ENCODE measurements at regions not wholly inside any gene's neighbourhood (a gene's known extent, or its start where the extent isn't known, plus 50 kb on each side); places are given as distances from the start of the nearest gene placed in this dataset.
"Not testable (repeated sequence)": the region's sequence is repeated elsewhere in the genome, so short reads cannot be mapped to it uniquely, and the experiment has no call there.

DNA sequence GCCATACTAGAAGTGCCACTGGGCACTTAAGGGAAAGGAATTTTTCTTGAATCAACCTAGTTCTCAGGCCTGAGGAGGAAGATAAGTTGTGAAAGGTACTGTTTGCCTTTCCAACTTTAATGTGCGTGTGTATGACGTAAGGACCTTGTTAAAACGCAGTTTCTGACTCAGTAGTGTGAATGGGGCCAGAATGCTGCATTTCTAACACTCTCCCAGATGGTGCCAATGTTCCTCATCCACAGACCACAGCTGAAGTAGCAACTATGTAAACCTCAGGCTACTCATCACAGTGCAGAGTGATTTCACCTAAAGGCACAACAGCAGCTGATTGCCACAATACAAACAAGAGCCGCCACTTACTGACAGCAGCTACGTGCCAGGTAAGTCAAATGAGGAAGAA lies 103.6 kb downstream of the OTOL1 start:
- DNase-seq (ENCODE audit: low read depth in 2 of 2): no peak

DNA sequence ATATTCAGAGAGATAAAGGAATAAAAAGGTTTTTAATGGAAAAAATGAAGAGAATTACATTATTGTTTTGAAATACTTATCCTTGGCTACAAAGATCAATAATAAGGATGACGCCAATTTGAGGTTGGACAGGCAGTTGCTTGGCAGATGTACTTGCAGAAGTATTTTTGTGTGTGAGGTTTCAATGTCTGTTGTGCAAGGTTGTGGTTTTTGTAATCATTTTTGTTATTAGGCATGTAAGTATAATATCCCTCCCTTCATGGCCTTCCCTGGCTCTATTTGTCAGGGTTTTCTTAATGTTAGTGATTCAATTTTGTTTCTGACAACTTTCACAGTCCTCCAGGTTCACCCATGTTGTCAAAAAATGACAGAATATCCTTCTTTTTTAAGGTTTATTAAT lies 105.9 kb downstream of the OTOL1 start:
- no peak for DNase-seq (ENCODE audit: low read depth in 2 of 2)

DNA sequence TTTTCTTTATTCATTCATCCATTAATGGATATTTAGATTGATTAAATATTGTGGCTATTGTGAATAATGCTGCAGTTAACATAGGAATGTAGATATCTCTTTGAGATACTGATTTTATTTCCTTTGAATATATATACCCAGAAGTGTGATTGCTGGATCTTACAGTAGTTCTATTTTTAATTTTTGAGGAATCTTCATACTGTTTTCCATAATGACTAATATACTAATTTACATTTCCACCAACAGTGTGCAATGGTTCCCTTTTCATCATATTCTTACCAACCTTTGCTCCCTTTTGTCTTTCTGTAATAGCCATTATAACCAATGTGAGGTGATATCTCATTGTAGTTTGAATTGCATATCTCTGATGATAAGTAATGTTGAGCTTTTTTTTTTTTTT lies 106.3 kb downstream of the OTOL1 start:
- no peak for DNase-seq (ENCODE audit: low read depth in 2 of 2)

DNA sequence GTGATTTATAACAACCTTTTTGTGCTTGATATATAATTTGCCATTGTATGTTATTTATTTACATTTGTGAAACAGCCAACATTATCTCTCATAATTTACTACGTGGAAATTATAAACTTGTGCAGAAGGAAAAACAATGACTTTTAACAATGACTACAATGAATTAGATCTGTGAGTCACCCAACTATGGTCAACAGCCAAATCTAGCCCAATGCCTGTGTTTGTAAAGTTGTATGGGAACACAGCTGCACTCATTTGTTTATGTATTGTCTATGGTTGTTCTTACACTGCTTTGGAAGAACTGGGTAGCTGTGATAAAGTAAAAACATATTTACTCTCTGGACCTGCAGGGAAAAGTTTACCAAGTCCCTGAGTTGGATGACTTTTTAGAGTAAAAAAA lies 110.4 kb downstream of the OTOL1 start:
- DNase-seq (ENCODE audit: low read depth in 2 of 2): no peak

DNA sequence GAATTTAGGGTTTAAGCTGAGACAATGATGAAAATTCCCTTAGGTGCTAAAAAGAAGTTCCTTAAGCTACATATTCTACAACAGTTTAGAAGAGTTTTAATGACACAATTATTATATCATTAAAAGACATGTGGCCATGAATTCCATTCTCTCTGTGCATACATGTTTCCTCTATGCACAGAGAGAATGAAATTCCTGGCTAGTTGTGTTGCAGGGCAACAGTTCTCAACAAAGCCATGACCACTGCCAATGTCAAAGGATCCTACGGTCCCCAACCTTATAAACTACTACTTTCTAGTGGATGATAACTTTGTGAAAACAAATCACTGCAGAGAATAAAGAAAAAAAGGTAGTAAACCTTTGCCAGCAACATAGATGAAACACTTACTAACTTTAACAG lies 122.7 kb downstream of the OTOL1 start:
- no peak for DNase-seq (ENCODE audit: low read depth in 2 of 2)

DNA sequence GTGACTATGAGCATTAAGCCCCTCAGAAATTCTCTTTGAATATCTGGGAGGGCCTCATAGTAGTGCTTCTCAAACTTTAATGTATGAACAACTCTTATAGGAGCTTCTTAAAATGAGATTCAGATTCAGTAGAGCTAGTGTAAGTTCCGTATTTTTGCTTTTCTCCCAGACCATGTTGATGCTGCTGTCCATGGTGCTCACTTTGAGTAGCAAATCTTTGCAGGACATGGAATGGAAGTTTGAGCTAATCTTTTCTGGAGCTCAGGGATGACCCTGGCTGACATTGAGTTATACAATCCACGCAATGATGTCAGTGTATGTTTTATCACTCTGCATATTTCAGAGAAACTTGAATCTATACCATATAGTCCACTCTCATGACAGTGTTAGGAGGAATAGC lies 134.2 kb downstream of the OTOL1 start:
- DNase-seq (ENCODE audit: low read depth in 2 of 2): no peak

DNA sequence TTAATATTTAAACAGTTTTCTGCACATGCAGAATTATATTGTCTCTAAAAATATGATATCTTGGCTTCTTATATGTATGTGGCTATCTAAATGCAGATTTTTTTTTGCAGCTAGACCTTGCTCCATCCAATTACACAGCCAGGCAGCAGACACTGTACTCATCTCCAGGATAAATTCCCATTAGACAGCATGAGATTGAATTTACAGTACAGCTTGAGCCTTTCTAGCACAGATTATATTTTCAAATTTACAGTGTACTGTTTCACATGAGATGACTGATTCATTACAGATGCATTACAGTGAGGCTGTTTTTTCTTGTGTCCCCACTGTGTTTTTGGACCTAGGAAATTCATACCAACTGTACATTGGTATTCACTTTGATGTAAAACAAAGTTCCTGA lies 134.9 kb downstream of the OTOL1 start:
- no peak for DNase-seq (ENCODE audit: low read depth in 2 of 2)

DNA sequence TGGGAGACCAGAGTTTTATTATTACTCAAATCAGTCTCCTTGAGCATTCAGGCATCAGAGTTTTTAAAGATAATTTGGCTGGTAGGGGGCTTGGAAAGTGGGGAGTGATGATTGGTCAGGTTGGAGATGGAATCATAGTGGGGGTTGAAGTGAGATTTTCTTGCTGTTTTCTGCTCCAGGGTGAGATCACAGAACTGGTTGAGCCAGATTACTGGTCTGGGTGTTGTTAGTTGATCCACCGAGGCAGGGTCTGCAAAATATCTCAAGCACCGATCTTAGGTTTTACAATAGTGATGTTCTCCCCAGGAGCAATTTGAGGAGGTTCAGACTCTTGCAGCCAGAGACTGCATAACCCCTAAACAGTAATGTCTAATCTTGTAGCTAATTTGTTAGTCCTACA lies 141.0 kb downstream of the OTOL1 start:
- no peak for DNase-seq (ENCODE audit: low read depth in 2 of 2)

DNA sequence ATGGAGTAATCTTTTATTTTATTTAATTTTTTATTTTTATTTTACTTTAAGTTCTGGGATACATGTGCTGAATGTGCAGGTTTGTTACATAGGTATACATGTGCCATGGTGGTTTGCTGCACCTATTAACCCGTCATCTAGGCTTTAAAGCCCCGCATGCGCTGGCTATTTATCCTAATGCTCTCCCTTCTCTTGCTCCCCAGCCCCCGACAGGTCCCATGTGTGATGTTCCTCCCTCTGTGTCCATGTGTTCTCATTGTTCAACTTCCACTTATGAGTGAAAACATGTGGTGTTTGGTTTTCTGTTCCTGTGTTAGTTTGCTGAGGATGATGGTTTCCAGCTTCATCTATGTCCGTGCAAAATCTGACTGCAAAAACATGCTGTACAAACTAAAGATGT lies 142.5 kb downstream of the OTOL1 start:
- not testable (repeated sequence) for DNase-seq (ENCODE audit: low read depth in 2 of 2)

DNA sequence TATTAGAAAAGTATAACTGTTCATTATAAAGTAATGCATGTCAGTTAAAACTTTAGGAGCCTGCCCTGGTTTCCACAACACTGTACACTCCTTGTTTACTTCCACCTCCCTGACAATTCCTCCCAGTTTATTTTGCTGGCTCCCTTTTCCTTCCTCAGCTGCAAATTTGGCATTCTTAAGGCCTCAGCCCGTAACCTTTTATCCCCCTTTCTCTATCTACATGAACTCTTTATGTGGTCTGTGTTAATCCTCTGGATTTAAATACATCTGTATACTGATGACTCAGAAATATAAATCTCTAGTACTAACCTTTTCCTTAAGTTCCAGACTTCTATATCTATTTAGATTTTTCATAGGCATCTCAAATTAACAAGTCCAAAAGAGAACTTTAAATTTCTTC lies 143.6 kb downstream of the OTOL1 start:
- DNase-seq (ENCODE audit: low read depth in 2 of 2): no peak

DNA sequence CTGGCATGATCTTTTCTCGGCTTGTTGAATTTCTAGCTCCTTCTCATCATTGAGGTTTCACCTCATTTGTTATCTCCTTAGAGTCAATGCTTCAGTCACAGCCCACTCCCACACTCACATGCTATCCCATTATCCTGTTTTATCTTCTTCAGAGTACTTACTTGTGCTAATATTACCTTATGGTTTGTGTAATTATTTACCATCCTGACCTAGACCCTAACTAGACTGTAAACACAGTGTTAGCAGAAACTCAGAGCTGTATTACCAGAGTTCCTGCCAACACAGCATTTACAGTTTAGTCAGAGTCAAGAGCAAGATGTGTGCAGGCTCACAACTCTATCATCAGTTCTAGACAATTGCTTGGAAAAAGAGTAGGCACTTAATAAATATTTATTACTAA lies 144.7 kb downstream of the OTOL1 start:
- DNase-seq (ENCODE audit: low read depth in 2 of 2): no peak

DNA sequence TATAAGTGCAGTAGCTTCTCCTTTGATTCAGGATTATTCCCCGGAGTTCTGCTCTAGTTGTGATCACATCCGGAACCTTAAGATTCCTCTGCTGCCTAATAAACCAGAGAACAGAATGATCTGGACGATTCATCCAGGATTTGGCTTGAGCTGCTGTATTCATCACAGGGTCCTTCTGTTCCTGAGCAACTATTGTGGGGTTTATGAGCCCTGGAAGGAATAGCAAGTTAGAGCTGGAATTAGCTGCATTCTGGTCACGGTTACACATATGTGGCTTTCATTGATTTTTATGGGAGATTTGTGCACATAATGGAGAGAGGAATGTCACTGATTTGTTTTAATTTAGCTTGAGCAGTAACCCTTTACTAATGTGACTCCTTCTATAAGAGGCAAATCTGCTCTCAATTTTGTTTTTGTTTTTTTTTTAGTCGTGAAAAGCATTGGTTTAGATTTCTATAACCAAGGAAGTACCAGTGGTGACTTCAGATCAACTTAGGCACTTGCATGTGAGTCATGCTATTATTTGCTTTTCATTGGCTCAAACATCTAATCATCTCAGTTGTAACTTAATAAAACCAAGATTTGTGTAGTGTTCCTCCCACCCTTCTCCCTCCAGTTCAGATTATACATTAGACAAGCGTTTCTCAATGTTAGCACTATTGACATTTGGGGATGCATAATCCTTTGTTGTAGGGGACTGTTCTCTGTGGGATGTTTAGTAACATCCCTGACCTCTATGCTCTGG lies 148.5 kb downstream of the OTOL1 start:
- no peak for DNase-seq (ENCODE audit: low read depth in 2 of 2)

DNA sequence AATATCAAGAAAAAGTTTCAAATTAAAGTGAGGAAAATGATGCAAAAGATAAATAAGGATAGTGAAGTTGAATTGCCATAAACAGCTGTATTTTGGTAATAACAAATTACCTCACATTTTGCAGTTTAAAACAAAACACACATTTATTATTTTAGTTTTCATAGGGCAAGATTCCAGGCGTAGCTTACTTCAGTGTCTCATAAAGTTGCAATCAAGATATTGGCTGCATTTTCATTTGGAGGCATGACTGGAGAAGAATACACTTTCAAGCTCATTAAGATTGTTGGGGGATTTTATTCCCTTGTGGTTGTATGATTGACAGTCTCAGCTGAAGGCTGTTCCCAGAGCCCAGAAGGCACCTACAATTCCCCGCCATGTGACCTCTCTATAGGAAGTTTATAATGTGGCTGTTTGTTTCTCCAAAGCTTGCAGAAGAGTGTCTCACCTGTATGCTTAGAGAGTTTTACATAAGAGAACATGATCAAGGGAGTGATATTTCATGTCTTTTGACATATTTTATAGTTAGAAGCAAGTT lies 151.4 kb downstream of the OTOL1 start:
- no peak for DNase-seq (ENCODE audit: low read depth in 2 of 2)

DNA sequence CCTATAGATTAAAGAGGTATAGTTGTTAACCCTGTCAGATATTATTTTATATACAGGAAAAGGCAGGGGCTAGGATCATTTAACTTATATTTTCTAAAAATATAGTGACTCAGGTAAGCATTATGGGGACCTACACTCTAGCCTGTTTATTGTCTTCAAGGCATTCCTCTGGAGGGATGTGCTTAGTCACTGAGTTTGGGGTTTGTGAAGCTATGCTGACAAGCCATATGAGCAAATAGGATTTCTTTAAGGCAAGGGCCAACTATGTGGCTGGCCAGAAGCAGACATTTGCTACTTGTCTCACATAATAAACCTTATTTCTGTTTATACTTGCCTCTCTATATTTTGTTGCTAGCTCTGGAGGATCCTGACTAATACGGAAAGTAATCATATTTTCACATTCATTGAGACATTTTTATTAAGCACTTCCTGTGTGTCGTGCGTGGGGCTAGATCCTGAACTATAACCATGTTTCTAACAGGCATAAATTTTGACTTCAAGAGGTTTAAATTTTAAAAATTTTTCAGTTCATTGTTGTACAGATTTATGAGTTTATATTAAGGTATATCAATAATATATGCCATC lies 153.4 kb downstream of the OTOL1 start:
- DNase-seq (ENCODE audit: low read depth in 2 of 2): no peak

DNA sequence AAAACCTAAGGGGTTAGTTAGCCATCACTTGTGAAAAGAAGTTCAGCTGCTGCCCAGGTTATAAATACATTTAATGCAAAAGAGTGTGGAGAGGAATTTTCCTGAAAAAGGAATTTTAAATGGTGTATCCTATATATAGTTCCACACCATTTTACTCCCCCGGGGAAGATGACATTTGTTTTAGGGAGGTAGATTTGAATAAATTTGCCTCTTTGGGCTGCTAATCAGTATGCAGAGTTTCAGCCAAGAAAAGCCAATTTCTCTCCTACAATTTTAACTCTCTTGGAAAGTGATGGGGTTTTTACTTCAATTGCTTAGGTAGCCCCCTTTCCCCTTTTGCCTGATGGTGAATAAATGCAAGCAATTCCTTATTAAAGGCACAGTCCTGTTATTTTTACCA lies 161.2 kb downstream of the OTOL1 start:
- DNase-seq (ENCODE audit: low read depth in 2 of 2): no peak

DNA sequence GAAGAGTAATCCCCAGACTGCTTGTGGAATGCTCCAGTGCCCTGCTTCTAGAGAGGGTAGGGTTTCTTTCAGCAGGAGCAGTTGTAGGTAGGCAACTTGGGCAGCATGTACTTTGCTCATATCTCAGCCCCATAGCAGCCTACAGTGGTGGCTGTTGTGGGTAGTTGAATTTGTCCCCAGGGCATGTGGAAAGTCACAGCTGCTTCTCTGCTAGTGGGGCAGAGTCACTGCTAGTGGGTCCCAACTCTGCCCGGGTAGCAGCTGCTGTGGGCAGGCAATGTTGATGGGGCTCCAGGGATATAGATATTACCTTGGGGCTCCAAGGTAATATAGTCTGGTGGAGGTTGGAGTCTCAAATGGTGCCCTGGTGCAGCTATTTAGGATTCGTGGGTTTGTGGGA lies 174.5 kb downstream of the OTOL1 start:
- no peak for DNase-seq (ENCODE audit: low read depth in 2 of 2)

DNA sequence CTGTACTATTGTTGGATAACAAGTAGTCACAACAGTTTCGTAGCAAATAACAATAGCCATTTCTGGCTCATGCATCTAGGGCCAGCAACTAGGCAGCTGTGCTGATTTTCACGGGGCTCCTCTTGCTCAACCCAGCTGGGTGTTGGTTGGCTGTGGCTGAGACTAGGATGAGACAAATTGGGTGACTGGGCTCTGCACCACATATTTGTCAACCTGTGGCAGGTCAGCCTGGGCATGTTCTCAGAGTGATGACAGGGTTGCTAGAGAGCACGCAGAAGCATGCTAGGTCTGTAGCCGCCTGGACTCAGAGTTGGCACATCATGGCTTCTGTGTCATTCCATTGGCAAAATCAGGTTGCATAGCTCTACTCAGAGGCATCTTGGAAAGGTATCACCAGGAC lies 175.9 kb downstream of the OTOL1 start:
- no peak for DNase-seq (ENCODE audit: low read depth in 2 of 2)

DNA sequence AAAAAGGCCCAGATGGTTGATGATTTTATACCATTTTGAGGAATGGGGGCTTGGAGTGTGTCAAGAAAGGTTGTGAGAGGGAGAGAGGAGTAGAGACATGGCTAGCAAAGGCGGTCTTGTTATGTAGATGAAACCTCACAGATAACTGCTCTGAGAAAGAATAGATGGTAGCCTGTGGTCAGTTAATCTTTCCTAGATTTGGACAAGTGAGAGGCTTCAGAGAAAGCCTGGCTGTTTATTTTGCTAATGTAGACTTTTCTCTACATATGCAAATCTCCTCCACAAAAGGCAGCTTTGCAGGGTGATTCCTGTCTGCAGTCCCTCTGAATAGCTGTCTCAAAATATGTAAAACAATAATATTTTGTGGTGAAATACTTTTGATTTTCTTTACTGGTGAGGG lies 177.3 kb downstream of the OTOL1 start:
- DNase-seq (ENCODE audit: low read depth in 2 of 2): no peak

DNA sequence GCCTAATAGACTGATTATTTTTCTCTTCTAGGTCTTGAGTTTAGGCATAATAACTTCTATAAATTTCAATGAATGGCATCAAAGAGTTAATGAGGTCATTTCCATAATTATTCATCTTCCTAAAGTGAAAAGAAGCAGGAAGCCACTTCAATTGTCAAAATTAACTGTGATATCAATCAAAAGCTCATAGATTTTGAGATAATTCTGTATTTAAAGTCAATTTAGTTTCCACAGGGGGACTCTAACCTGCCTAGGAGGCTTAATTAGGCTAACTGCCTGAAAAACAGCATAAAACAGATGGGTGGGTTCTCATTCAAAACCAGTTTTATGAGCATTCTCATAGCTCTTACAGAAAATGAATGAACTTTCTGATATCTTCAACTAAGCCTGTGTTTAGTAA lies 177.8 kb downstream of the OTOL1 start:
- no peak for DNase-seq (ENCODE audit: low read depth in 2 of 2)

DNA sequence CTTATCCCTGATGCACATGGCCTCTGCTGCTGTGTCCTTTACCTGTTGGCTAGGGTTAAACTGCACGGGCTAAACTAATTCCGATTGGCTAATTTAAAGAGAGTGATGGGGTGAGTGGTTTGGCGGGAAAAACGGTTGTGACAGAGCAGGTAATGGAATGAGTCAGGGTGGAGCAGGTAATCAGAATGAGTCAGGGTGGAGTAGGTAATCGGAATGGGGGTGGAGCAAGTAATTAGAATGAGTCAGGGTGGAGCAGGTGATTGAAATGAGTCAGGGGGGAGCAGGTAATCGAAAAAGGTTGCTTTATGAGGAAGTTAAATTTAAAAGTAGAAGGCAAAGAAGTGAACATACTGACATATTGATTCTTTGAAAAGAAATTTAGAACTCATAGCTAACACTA lies 185.2 kb downstream of the OTOL1 start:
- not testable (repeated sequence) for DNase-seq (ENCODE audit: low read depth in 2 of 2)

DNA sequence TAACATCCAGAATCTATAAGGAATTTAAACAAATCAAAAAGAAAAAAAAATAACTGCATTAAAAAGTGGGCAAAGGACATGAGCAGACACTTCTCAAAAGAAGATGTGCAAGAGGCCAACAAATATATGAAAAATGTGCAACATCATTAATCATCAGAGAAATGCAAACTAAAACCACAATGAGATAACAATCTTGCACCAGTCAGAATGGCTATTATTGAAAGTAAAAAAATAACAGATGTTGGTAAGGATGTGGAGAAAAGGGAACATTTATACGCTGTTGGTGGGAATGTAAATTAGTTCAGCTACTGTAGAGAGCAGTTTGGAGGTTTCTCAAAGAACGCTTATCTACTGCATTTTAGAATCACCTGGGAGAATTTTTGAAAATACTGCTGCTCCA lies 186.1 kb downstream of the OTOL1 start:
- DNase-seq (ENCODE audit: low read depth in 2 of 2): no peak

DNA sequence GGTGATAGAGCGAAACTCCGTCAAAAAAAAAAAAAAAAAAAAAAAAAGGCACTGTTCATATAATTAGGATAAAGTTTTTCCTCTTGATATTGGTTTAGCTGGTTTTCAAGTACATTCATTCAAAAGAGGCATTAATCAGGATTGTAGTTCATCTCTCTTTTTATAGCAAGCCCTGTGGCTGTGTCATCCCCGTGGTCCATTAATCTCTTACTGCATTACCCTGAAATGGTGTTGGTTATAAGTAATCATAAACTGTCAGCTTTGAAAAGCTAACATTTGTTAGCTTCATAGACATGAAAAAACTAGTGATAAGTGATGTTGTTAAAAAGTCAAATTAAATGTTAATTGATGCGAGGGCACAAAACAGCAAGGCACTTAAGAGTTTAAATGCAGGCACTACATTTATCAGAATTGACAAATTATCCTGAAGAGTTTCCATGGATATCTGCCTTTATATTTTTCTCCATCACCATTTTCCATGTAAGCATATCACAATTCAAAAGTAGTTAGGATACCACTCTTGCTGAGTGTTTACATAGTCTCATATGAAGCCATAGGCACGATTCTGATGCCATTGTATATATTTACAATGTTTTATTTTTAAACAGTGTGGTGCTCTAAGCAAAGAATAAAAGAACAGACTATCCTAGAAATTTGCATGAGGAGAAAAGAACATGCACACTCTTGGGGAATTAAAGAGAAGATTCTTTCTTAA lies 193.1 kb downstream of the OTOL1 start:
- no peak for DNase-seq (ENCODE audit: low read depth in 2 of 2)

DNA sequence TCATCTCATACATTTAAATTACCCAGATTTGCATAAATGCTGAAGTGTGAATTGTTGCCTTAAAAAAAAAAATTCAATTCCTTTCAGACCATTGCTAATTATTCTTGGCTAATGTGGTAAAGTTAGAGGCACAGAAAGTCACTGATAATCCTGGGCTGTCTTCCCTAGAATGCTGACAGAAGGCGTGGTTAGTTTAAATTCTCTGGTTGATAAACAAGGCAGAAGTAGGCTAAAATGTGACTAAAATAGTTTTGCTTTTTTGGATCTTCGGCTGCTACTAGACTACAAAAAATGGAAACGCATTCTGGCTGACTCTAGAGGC lies 193.7 kb downstream of the OTOL1 start:
- DNase-seq (ENCODE audit: low read depth in 2 of 2): no peak
